NCI-H2107 (cell line): ENCODE measurements at regions not wholly inside any gene's neighbourhood (a gene's known extent, or its start where the extent isn't known, plus 50 kb on each side); places are given as distances from the start of the nearest gene placed in this dataset.

Experiments
- DNase-seq: peaks from one replicate; lab custom pipeline; 2025; lab: John Stamatoyannopoulos, UW

DNA sequence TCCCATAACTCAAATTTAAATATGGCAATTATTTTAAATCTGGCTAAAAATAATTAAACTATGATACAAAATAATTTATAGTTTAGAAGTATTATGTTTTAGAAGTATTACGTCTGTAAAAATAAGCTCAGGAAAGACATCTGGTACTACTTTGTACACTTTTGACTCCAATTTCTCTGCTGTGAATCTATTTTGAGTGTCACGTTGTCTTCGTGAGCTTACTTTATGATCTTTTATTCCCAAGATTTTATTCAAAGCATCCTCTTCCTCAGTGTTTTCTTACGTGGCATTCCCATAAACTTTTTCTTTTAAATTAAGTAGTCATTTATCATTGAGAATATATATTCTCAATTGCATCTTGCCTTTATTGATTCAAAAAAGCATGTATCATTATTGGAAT lies 223.3 kb upstream of the KCNJ16 start:
- no peak for DNase-seq

DNA sequence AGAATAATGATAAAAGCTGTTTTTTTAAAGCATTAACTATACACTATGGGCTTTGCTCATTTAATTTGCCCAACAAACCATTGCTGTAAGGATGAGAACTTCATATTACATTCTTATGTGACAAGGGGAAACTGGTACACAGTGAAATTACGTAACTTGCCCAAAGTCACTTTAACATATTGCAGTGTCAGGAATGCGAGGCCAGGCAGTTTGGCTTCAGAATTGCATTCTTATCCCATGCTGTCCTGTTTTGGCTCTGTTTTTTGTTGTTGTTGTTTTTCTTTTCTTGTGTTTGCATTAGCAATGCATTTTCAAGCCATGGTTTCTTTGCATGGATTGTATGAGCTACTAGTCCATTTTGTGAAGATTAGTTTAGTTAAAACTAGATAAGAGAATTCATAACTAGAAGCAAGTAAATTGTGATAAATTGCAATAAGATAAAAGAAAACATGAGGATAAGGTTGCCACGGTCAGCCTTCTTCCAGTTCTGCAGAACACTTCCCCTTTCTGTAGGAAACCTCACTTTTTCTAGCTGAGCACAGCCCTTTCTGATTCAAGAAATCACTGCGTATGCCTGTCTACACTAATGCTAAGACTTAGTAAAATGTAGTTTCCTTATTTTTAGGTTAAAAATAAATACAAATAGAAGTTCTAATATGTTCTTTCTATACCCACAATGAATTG lies 221.3 kb upstream of the KCNJ16 start:
- DNase-seq: no peak

GRCh38 chr17:69854225-69854780 lies 220.7 kb upstream of the KCNJ16 start:
- no peak for DNase-seq

DNA sequence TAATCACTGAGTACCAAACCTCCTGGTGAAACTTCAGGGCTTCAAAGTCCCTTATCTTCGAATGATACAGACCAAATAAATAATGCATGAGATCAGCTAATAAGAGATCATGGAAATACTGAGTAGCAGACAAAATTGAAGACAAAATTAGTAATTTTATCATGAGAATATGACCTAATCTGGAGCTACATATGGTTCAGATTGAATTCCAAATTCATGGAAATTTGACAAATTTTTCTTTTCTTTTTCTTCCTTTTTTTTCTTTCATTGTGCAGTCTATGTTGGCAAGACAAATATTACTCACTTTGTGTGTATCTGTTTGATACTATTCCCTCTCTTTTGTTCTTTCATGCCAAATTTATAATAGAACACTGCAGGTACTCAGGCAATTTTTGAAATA lies 218.1 kb upstream of the KCNJ16 start:
- no peak for DNase-seq

- DNase-seq: no peak
Observed at GRCh38 chr17:69857412-69857835, 217.6 kb upstream of the KCNJ16 start.

DNA sequence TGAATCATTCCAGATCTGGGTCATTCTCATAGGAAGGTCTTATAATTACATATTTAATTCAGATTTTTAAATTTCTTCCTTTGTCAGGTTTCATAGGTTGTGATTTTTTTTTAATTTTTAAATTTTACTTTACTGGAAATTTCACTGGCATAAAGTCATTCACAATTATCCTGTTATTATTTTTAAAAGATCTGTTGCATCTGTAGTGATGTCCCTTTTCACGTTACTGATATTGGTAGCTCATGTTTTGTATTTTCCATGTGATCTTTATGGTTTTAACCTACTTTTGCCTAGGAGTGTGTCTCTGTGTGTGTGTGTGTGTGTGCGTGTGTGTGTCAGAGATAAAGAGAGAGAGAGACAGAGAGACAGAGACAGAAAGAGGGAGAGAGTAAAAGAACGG lies 216.6 kb upstream of the KCNJ16 start:
- DNase-seq: no peak

GRCh38 chr17:69860142-69860680 lies 214.8 kb upstream of the KCNJ16 start:
- DNase-seq: no peak

GRCh38 chr17:69864462-69864861 lies 210.6 kb upstream of the KCNJ16 start:
- DNase-seq: no peak

GRCh38 chr17:69869667-69870066 lies 205.4 kb upstream of the KCNJ16 start:
- no peak for DNase-seq

- DNase-seq: no peak
Observed at GRCh38 chr17:69870091-69870530, 204.9 kb upstream of the KCNJ16 start.

DNA sequence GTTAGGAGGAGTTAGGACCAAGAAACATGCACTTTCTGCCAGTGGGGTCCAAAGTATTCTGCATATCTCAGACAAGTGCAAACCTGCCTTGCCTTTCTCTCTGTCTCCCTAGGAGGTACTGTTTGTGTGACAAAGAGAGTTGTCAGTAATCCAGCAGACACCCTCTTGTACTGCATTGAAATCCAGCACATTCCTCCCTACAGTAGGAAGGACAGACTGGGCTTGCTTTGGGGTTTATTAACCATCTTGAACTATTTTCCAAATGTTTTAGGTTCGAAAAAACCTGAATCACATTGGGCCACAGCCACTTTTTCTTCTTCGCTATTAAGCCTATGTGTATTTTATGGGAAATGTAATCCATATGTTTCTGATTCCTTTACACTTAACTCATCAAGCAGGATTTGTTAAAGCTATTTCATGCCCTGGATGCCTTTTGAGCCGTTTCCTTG lies 204.2 kb upstream of the KCNJ16 start:
- no peak for DNase-seq

- DNase-seq: no peak
Observed at GRCh38 chr17:69871318-69871717, 203.7 kb upstream of the KCNJ16 start.

GRCh38 chr17:69872675-69873262 lies 202.3 kb upstream of the KCNJ16 start:
- DNase-seq: no peak

GRCh38 chr17:69874175-69874670 lies 200.8 kb upstream of the KCNJ16 start:
- DNase-seq: no peak

DNA sequence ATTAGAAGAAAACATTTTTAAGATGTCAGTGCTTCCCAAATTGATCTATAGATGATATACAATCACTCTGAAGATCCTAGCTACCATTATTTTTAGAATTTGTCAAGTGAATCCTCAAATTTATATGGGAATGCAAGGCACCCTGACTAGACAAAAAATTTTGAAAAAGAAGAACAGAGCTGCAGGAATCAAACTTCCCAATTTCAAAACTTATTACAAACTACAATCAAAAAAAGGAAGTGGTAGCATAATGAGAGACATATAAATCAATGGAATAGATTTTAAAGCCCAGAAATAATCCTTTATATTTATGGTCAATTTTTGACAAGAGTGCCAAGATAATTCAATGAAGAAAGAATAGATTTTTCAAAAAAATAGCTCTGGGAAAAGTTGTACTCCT lies 198.3 kb upstream of the KCNJ16 start:
- DNase-seq: no peak

DNA sequence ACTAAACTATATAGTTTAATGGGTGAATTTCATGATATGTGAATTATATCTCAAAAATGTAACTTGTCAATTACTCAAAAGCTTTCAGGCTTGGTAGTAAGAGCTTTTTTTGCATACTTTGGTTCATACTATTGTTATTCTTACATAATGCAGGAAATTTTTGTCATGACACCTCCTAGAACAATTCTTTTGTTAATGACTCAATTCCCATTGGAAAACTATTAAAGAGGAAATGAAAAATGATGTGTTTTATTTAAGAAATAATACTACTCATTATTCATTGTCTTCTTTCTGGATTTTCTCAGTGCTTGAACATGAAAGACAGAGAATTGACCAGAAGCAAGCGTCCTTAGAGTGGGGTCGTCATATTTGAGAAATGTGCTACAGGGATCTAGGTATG lies 196.4 kb upstream of the KCNJ16 start:
- no peak for DNase-seq

DNA sequence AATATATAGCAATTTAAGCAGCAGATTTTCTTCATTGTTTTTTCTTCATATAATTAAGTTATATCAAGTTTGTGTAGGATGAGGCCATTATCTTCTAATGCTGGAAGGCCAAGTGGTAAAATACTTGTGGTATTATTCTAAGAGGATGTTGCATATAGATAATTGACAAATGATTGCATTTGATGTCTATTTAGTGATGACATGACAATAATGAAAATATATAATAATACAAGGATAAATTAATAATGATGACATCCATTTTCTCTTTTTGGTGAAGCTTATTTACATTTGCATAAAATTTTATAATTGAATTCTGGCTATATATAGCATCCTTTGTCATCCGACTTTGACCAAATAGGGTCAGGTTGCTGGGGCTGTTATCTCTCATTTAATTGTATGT lies 195.4 kb upstream of the KCNJ16 start:
- DNase-seq: no peak

GRCh38 chr17:69880591-69881112 lies 194.4 kb upstream of the KCNJ16 start:
- DNase-seq: no peak

GRCh38 chr17:69882281-69882680 lies 192.7 kb upstream of the KCNJ16 start:
- DNase-seq: no peak

- no peak for DNase-seq
Observed at GRCh38 chr17:69883120-69883519, 191.9 kb upstream of the KCNJ16 start.

GRCh38 chr17:69884356-69884755 lies 190.7 kb upstream of the KCNJ16 start:
- DNase-seq: no peak

- no peak for DNase-seq
Observed at GRCh38 chr17:69884846-69885245, 190.2 kb upstream of the KCNJ16 start.

GRCh38 chr17:69898601-69899000 lies 176.4 kb upstream of the KCNJ16 start:
- DNase-seq: no peak
